ENCODE measurements at regions not wholly inside any gene's neighbourhood (a gene's known extent, or its start where the extent isn't known, plus 50 kb on each side); places are given as distances from the start of the nearest gene placed in this dataset.
"Not testable (repeated sequence)": the region's sequence is repeated elsewhere in the genome, so short reads cannot be mapped to it uniquely, and the experiment has no call there.

- intact Hi-C loops (cut with DNase I) = no loop called here
- Histone ChIP-seq H3K4me1 (no peaks in the 10 kb centered on the region), H3K4me3 (no peak overlapping the region), H3K36me3 (no peaks in the 10 kb centered on the region), H3K9me3 (peaks cover 3 to 10% of the 10 kb centered on the region in 2 donors), H3K27me3 (no peaks in the 10 kb centered on the region), H3K27ac (no peak overlapping the region)
- no peak for DNase-seq (ENCODE audit: low spot score in 2 of 2)
- TF ChIP-seq CTCF (IDR thresholded peaks at IDR 0.05) = no peak
Measured at GRCh38 chr2:160615706-160616105, 122.1 kb upstream of the RBMS1 start.

- peaks cover 3 to 10% of the 10 kb centered on the region in 2 donors for H3K9me3 ChIP-seq
- TF ChIP-seq CTCF (IDR thresholded peaks at IDR 0.05) = no peak
Measured at GRCh38 chr2:160616149-160616548, 122.5 kb upstream of the RBMS1 start.

GRCh38 chr2:160621748-160622147 lies 128.1 kb upstream of the RBMS1 start:
- no peak for TF ChIP-seq CTCF (IDR thresholded peaks at IDR 0.05)
- intact Hi-C loops (cut with DNase I) = no loop called here
- H3K27ac ChIP-seq = no peak overlapping the region
- DNase-seq (ENCODE audit: low spot score in 2 of 2) = no peak
- no peaks in the 10 kb centered on the region for H3K4me1 ChIP-seq
- H3K36me3 ChIP-seq = no peaks in the 10 kb centered on the region
- peaks cover 0 to 4% of the 10 kb centered on the region in 2 donors for H3K9me3 ChIP-seq
- no peaks in the 10 kb centered on the region for H3K27me3 ChIP-seq
- no peak overlapping the region for H3K4me3 ChIP-seq

More at GRCh38 chr2:160616149-160616548, 122.5 kb upstream of the RBMS1 start:
- no peak overlapping the region for H3K4me3 ChIP-seq
- intact Hi-C loops (cut with DNase I) = no loop called here
- no peaks in the 10 kb centered on the region for H3K36me3 ChIP-seq
- no peaks in the 10 kb centered on the region for H3K27me3 ChIP-seq
- no peak for DNase-seq (ENCODE audit: low spot score in 2 of 2)
- H3K4me1 ChIP-seq = no peaks in the 10 kb centered on the region
- H3K27ac ChIP-seq = no peak overlapping the region

GRCh38 chr2:160628020-160628637 lies 134.5 kb upstream of the RBMS1 start:
- H3K9me3 ChIP-seq; H3K27me3 ChIP-seq; H3K27ac ChIP-seq; intact Hi-C loops (cut with DNase I); H3K4me3 ChIP-seq; H3K36me3 ChIP-seq; DNase-seq (ENCODE audit: low spot score in 2 of 2): not testable (repeated sequence)
- H3K4me1 ChIP-seq = peaks cover 0 to 10% of the 10 kb centered on the region in 2 donors

GRCh38 chr2:160628811-160629210 lies 135.2 kb upstream of the RBMS1 start:
- no peaks in the 10 kb centered on the region for H3K36me3 ChIP-seq
- no peak overlapping the region for H3K4me3 ChIP-seq
- no peak overlapping the region for H3K27ac ChIP-seq
- H3K9me3 ChIP-seq = peaks cover 0 to 2% of the 10 kb centered on the region in 2 donors
- peaks cover 0 to 10% of the 10 kb centered on the region in 2 donors for H3K4me1 ChIP-seq
- H3K27me3 ChIP-seq = no peaks in the 10 kb centered on the region
- no peak for DNase-seq (ENCODE audit: low spot score in 2 of 2)
- intact Hi-C loops (cut with DNase I) = no loop called here
- TF ChIP-seq CTCF (IDR thresholded peaks at IDR 0.05) = no peak

- no peak for DNase-seq (ENCODE audit: low spot score in 2 of 2)
- H3K9me3 ChIP-seq = no peaks in the 10 kb centered on the region
- H3K36me3 ChIP-seq = no peaks in the 10 kb centered on the region
- peak overlapping the region in 1 of 2 donors; percentile 24 for H3K4me3 ChIP-seq
- H3K27ac ChIP-seq = peak overlapping the region in 1 of 2 donors; percentile 51
- intact Hi-C loops (cut with DNase I) = no loop called here
- no peaks in the 10 kb centered on the region for H3K27me3 ChIP-seq
- no peak for TF ChIP-seq CTCF (IDR thresholded peaks at IDR 0.05)
- H3K4me1 ChIP-seq = peaks cover 0 to 21% of the 10 kb centered on the region in 2 donors
Measured at GRCh38 chr2:160630801-160631590, 137.4 kb upstream of the RBMS1 start.

Data from ascending aorta (tissue), 2 donors.